ENCODE measurements at regions not wholly inside any gene's neighbourhood (a gene's known extent, or its start where the extent isn't known, plus 50 kb on each side); places are given as distances from the start of the nearest gene placed in this dataset.

DNA sequence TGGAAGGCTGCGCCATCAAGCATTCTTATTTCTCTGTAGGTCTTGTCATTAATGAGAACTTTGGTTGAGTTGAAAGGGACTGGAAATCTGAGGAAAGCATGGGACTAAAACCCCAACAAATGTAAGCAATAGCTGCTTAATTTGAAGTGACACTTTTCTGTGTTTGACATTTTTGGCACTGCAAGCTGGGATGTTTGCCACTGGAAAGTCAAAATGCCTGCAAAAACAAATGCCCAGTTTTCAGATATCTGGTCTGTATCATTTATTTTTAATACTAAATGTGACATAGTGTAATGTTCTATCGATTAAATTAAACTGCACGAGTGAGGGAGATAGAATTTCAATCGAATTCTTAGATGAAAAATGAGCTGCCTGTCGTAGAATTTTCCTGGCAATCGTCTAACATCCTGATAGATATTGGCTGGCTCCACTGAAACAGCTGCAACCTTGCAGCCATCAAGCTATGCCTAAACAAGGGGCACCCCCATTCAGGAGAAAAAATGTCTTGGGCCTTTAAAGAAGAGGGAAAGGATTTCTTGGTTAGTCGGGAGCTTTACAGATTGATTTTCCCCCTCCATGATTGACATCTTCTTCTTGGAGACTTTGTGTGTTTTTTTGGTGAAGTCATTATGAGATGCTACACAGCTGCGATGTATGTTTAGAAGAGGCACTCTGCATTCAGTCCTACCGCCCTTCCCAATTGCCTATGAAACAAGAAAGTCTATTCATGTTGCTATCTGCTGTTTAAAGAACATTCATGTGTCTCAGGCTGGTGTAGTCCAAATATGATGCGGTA is 316.7 kb upstream of the TBL1XR1 start:
- TF ChIP-seq EP300 (conservative IDR thresholded peaks at IDR 0.05; ENCODE audit: poor library complexity, severe bottlenecking) (no peak), EZH2 (IDR thresholded peaks at IDR 0.05; ENCODE audit: borderline replicate concordance, insufficient read depth, low read length, poor library complexity, severe bottlenecking) (no peak), RAD21 (conservative IDR thresholded peaks at IDR 0.05) (no peak), POLR2AphosphoS5 (IDR thresholded peaks at IDR 0.05) (no peak), SMC3 (conservative IDR thresholded peaks at IDR 0.05; ENCODE audit: poor library complexity) (no peak), TAF1 (IDR thresholded peaks at IDR 0.05; ENCODE audit: low read depth) (no peak)
- TF ChIP-seq, protein P1, sequence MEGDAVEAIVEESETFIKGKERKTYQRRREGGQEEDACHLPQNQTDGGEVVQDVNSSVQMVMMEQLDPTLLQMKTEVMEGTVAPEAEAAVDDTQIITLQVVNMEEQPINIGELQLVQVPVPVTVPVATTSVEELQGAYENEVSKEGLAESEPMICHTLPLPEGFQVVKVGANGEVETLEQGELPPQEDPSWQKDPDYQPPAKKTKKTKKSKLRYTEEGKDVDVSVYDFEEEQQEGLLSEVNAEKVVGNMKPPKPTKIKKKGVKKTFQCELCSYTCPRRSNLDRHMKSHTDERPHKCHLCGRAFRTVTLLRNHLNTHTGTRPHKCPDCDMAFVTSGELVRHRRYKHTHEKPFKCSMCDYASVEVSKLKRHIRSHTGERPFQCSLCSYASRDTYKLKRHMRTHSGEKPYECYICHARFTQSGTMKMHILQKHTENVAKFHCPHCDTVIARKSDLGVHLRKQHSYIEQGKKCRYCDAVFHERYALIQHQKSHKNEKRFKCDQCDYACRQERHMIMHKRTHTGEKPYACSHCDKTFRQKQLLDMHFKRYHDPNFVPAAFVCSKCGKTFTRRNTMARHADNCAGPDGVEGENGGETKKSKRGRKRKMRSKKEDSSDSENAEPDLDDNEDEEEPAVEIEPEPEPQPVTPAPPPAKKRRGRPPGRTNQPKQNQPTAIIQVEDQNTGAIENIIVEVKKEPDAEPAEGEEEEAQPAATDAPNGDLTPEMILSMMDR (IDR thresholded peaks at IDR 0.05; ENCODE audit: poor library complexity, severe bottlenecking): no peak
- TF ChIP-seq, protein P2, sequence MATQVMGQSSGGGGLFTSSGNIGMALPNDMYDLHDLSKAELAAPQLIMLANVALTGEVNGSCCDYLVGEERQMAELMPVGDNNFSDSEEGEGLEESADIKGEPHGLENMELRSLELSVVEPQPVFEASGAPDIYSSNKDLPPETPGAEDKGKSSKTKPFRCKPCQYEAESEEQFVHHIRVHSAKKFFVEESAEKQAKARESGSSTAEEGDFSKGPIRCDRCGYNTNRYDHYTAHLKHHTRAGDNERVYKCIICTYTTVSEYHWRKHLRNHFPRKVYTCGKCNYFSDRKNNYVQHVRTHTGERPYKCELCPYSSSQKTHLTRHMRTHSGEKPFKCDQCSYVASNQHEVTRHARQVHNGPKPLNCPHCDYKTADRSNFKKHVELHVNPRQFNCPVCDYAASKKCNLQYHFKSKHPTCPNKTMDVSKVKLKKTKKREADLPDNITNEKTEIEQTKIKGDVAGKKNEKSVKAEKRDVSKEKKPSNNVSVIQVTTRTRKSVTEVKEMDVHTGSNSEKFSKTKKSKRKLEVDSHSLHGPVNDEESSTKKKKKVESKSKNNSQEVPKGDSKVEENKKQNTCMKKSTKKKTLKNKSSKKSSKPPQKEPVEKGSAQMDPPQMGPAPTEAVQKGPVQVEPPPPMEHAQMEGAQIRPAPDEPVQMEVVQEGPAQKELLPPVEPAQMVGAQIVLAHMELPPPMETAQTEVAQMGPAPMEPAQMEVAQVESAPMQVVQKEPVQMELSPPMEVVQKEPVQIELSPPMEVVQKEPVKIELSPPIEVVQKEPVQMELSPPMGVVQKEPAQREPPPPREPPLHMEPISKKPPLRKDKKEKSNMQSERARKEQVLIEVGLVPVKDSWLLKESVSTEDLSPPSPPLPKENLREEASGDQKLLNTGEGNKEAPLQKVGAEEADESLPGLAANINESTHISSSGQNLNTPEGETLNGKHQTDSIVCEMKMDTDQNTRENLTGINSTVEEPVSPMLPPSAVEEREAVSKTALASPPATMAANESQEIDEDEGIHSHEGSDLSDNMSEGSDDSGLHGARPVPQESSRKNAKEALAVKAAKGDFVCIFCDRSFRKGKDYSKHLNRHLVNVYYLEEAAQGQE (IDR thresholded peaks at IDR 0.05; ENCODE audit: borderline replicate concordance): no peak

Data from neural cell (in vitro differentiated cells).